MCF 10A (cell line): ENCODE measurements at regions not wholly inside any gene's neighbourhood (a gene's known extent, or its start where the extent isn't known, plus 50 kb on each side); places are given as distances from the start of the nearest gene placed in this dataset.

Source experiments
- BruUV-seq: library from RNA; stranded (reverse); fragments of 400-500 nt; replicated peaks from 2 replicates; lab custom pipeline; 2021; lab: Mats Ljungman, UMichigan
- CTCF ChIA-PET: fragments of 300-600 bp; sonication (Branson Sonifier 250); formaldehyde crosslinking; extraction: SDS; loops from one replicate; lab custom pipeline; 2021; ENCODE audit warnings: antibody characterized with exemption, inconsistent platforms; lab: Yijun Ruan, JAX
- POLR2A ChIA-PET: fragments of 300-600, 350-650 bp; sonication (Branson Sonifier 250); formaldehyde crosslinking; extraction: SDS; loops from one replicate; lab custom pipeline; 2020; ENCODE audit warnings: antibody characterized with exemption, inconsistent platforms; lab: Yijun Ruan, JAX
- DNase-seq: peaks from one replicate; pipeline ENCODE4 v3.0.0-alpha.2; 2018; ENCODE audit not compliant: unreplicated experiment
- H3K27ac Mint-ChIP-seq: one replicate; pipeline ENCODE4 v1.8.0; 2022; ENCODE audit warnings: mild to moderate bottlenecking, low read depth, mixed read lengths; ENCODE audit not compliant: unreplicated experiment
- H3K27me3 Mint-ChIP-seq: one replicate; pipeline ENCODE4 v1.8.0; 2022; ENCODE audit warnings: mixed read lengths; ENCODE audit not compliant: insufficient read depth, unreplicated experiment
- H3K36me3 Mint-ChIP-seq: one replicate; pipeline ENCODE4 v1.8.0; 2022; ENCODE audit warnings: mild to moderate bottlenecking, moderate library complexity, mixed read lengths; ENCODE audit not compliant: insufficient read depth, unreplicated experiment
- H3K4me1 Mint-ChIP-seq: one replicate; pipeline ENCODE4 v1.8.0; 2022; ENCODE audit warnings: mixed read lengths; ENCODE audit not compliant: insufficient read depth, unreplicated experiment
- H3K4me3 Mint-ChIP-seq: one replicate; pipeline ENCODE4 v1.8.0; 2022; ENCODE audit warnings: mild to moderate bottlenecking, moderate library complexity, mixed read lengths; ENCODE audit not compliant: unreplicated experiment
- H3K9me3 Mint-ChIP-seq: one replicate; pipeline ENCODE4 v1.8.0; 2022; ENCODE audit warnings: mixed read lengths; ENCODE audit not compliant: unreplicated experiment
- intact Hi-C: fragments of 100-400 bp; cut with micrococcal nuclease; formaldehyde crosslinking; loops from 2 replicates; pipeline ENCODE4 v1.14.1; 2022
- TF ChIP-seq, protein P1 (sequence below): fragments of 200-600 bp; IDR thresholded peaks from one replicate; pipeline ENCODE4 v1.8.0; 2022; ENCODE audit warnings: antibody characterized with exemption, mild to moderate bottlenecking; ENCODE audit not compliant: unreplicated experiment

DNA sequence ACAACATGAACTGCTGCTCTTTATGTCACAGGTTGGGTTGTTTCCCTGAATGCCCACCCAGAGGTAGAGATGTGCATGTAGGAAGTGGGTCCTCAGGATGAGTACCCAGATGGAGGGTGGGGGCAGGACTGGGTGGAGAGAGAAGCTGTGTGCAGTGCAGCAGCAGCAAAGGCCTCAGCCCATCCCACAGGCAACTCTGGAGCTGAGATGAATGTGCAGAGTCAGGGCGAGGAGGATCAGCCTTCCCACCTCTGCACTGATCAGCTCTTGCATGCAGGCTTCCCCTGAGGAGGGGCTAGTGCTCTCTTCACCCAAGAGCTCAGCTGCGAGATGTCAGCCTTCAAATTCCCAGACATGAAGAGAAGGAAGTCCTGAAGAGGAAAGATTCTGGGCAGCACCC is 326.2 kb upstream of the RAB6C start:
- no peaks in the 10 kb centered on the region for H3K4me1 Mint-ChIP-seq
- no TSS peak for BruUV-seq
- CTCF ChIA-PET: interaction anchor here (0.6 kb wide), 1 partner anchor 1004 kb away, joined by 3 read pairs; no protein-coding TSS in a partner anchor
- TF ChIP-seq, protein P1, sequence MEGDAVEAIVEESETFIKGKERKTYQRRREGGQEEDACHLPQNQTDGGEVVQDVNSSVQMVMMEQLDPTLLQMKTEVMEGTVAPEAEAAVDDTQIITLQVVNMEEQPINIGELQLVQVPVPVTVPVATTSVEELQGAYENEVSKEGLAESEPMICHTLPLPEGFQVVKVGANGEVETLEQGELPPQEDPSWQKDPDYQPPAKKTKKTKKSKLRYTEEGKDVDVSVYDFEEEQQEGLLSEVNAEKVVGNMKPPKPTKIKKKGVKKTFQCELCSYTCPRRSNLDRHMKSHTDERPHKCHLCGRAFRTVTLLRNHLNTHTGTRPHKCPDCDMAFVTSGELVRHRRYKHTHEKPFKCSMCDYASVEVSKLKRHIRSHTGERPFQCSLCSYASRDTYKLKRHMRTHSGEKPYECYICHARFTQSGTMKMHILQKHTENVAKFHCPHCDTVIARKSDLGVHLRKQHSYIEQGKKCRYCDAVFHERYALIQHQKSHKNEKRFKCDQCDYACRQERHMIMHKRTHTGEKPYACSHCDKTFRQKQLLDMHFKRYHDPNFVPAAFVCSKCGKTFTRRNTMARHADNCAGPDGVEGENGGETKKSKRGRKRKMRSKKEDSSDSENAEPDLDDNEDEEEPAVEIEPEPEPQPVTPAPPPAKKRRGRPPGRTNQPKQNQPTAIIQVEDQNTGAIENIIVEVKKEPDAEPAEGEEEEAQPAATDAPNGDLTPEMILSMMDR: no peak
- no peak overlapping the region for H3K27ac Mint-ChIP-seq
- POLR2A ChIA-PET: no interaction called here
- no peak overlapping the region for H3K4me3 Mint-ChIP-seq
- no peaks in the 10 kb centered on the region for H3K36me3 Mint-ChIP-seq
- no peaks in the 10 kb centered on the region for H3K27me3 Mint-ChIP-seq
- H3K9me3 Mint-ChIP-seq: no peaks in the 10 kb centered on the region
- intact Hi-C loops: no loop called here
- no peak for DNase-seq

DNA sequence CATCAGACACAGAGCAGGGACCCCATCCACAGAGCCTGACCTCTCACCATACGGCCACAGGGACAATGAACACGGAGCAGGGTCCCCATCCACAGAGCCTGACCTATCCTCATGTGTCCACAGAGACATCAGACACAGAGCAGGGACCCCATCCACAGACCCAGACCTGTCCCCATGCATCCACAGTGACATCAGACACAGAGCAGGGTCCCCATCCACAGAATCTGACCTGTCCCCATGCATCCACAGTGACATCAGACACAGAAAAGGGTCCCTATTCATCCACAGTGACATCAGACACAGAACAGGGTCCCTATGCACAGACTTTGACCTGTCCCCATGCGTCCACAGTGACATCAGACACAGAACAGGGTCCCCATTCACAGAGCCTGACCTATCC is 325.1 kb upstream of the RAB6C start:
- CTCF ChIA-PET: no interaction called here
- H3K36me3 Mint-ChIP-seq: no peaks in the 10 kb centered on the region
- no peak overlapping the region for H3K4me3 Mint-ChIP-seq
- intact Hi-C loops: no loop called here
- no peaks in the 10 kb centered on the region for H3K4me1 Mint-ChIP-seq
- TF ChIP-seq, protein P1: no peak
- POLR2A ChIA-PET: no interaction called here
- H3K27ac Mint-ChIP-seq: no peak overlapping the region
- no peak for DNase-seq
- peaks cover 9% of the 10 kb centered on the region for H3K9me3 Mint-ChIP-seq
- H3K27me3 Mint-ChIP-seq: no peaks in the 10 kb centered on the region
- BruUV-seq: no TSS peak

DNA sequence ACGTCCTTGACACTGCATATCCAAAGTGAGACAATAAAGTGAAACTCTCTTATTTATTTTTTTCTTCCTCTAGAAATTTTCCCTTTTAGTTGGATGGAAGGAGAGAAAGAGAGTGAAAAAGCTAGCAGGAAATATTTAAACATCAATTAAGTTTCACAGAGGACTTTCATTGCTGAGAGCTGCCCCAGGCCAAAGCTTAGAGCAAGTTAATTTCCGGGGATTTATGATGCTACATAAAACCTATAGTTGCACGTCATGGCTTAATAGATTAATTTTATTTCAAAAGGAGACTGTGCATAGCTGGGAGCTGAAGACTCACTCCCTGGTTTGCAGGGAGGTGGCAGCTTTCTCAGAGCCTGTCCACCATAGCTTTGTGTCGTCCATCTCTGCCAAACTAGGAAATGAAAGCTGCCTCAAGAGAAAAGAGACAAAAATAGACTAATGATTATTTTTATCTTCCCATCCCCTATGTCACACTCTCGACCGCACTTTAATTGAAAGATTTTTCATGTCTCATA is 323.3 kb upstream of the RAB6C start:
- H3K4me1 Mint-ChIP-seq: no peaks in the 10 kb centered on the region
- BruUV-seq: no TSS peak
- intact Hi-C loops: no loop called here
- no peaks in the 10 kb centered on the region for H3K27me3 Mint-ChIP-seq
- no peak overlapping the region for H3K4me3 Mint-ChIP-seq
- CTCF ChIA-PET: no interaction called here
- peaks cover 13% of the 10 kb centered on the region for H3K9me3 Mint-ChIP-seq
- TF ChIP-seq, protein P1: no peak
- POLR2A ChIA-PET: no interaction called here
- H3K27ac Mint-ChIP-seq: no peak overlapping the region
- DNase-seq: no peak
- H3K36me3 Mint-ChIP-seq: no peaks in the 10 kb centered on the region

DNA sequence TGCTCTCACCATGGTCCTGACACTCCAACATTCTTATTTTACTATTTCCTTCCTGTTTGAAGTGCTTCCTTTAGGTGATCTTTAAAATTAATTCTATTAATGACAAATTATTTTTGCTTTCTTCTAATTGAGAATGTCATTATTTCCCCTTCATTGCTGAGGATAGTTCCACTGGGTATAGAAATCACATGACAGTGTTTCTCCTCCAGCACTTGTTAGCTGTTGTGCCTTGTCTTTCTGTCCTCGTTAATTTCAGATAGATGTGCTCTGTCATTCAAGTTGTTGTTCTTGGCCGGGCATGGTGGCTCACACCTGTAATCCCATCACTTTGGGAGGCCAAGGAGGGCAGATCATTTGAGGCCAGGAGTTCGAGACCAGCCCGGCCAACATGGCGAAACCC is 321.0 kb upstream of the RAB6C start:
- POLR2A ChIA-PET: no interaction called here
- no peak for DNase-seq
- Mint-ChIP-seq H3K27ac (no peak overlapping the region), H3K4me1 (no peaks in the 10 kb centered on the region), H3K36me3 (no peaks in the 10 kb centered on the region), H3K27me3 (no peaks in the 10 kb centered on the region), H3K9me3 (peaks cover 13% of the 10 kb centered on the region), H3K4me3 (no peak overlapping the region)
- TF ChIP-seq, protein P1: no peak
- intact Hi-C loops: no loop called here
- BruUV-seq: no TSS peak
- CTCF ChIA-PET: no interaction called here
